SU-DHL-6 (cell line): ENCODE measurements at regions not wholly inside any gene's neighbourhood (a gene's known extent, or its start where the extent isn't known, plus 50 kb on each side); places are given as distances from the start of the nearest gene placed in this dataset.

Experiments
- H2AFZ ChIP-seq: fragments of 200-600 bp; sonication (generic); 2 replicates; pipeline ENCODE4 v1.6.1; 2014; ENCODE audit warnings: low read depth, mild to moderate bottlenecking, moderate library complexity, mixed read lengths, antibody characterized with exemption, low read length; ENCODE audit not compliant: severe bottlenecking
- H3F3A ChIP-seq: fragments of 200-600 bp; shearing (Covaris generic); 2 replicates; pipeline ENCODE4 v1.6.0; 2016; ENCODE audit warnings: antibody characterized with exemption, mild to moderate bottlenecking; ENCODE audit not compliant: insufficient read depth
- H3K27ac ChIP-seq: fragments of 200-600 bp; sonication (generic); 2 replicates; pipeline ENCODE4 v1.5.1; 2016; ENCODE audit warnings: low read depth, mild to moderate bottlenecking, low read length, moderate library complexity, mixed read lengths
- H3K27me3 ChIP-seq: fragments of 200-600 bp; sonication (generic), shearing (Covaris generic); 2 replicates; pipeline ENCODE4 v1.6.0; 2014; ENCODE audit warnings: mild to moderate bottlenecking, low read length
- H3K36me3 ChIP-seq: fragments of 200-600 bp; sonication (generic); 2 replicates; pipeline ENCODE4 v1.6.1; 2014; ENCODE audit warnings: mild to moderate bottlenecking, low read length, mixed read lengths
- H3K4me2 ChIP-seq: fragments of 300-600, 200-600 bp; shearing (Covaris generic), sonication (generic); 2 replicates; pipeline ENCODE4 v1.6.0; 2014; ENCODE audit warnings: low read length, low read depth, mild to moderate bottlenecking; ENCODE audit not compliant: poor library complexity, severe bottlenecking
- H3K4me3 ChIP-seq: fragments of 200-600 bp; sonication (generic); 2 replicates; pipeline ENCODE4 v1.5.1; 2014; ENCODE audit warnings: antibody characterized with exemption, low read length, mild to moderate bottlenecking, mixed read lengths; ENCODE audit not compliant: insufficient read depth, poor library complexity, severe bottlenecking
- H3K79me2 ChIP-seq: fragments of 200-600 bp; sonication (generic); 2 replicates; pipeline ENCODE4 v1.6.1; 2014; ENCODE audit warnings: mild to moderate bottlenecking, low read length, moderate library complexity; ENCODE audit not compliant: insufficient read depth
- H3K9ac ChIP-seq: fragments of 200-600 bp; sonication (generic); 2 replicates; pipeline ENCODE4 v1.7.0; 2014; ENCODE audit warnings: mild to moderate bottlenecking, low read length
- H3K9me2 ChIP-seq: fragments of 200-600 bp; sonication (generic); replicated peaks from 2 replicates; pipeline ENCODE4 v1.6.1; 2014; ENCODE audit warnings: low read length; ENCODE audit not compliant: insufficient read depth
- H3K9me3 ChIP-seq: fragments of 200-600 bp; sonication (generic); 2 replicates; pipeline ENCODE4 v1.6.1; 2014; ENCODE audit warnings: low read length, mixed read lengths; ENCODE audit not compliant: insufficient read depth
- H4K20me1 ChIP-seq: fragments of 200-600 bp; sonication (generic); 2 replicates; pipeline ENCODE4 v1.6.1; 2014; ENCODE audit warnings: low read depth, mild to moderate bottlenecking, antibody characterized with exemption, low read length, moderate library complexity, mixed read lengths
- EZH2phosphoT487 ChIP-seq: fragments of 200-600 bp; sonication (generic), shearing (Covaris generic); conservative IDR thresholded peaks from 2 replicates; pipeline ENCODE4 v1.6.1; 2018; ENCODE audit warnings: mild to moderate bottlenecking, antibody characterized with exemption, low read length, moderate library complexity, mixed read lengths
- TF ChIP-seq, protein P1 (sequence below): fragments of 200-600 bp; sonication (generic); IDR thresholded peaks from one replicate; pipeline ENCODE4 v1.5.1; 2017; ENCODE audit warnings: antibody characterized with exemption, mild to moderate bottlenecking, low read length, moderate library complexity; ENCODE audit not compliant: insufficient read depth, poor library complexity, severe bottlenecking

DNA sequence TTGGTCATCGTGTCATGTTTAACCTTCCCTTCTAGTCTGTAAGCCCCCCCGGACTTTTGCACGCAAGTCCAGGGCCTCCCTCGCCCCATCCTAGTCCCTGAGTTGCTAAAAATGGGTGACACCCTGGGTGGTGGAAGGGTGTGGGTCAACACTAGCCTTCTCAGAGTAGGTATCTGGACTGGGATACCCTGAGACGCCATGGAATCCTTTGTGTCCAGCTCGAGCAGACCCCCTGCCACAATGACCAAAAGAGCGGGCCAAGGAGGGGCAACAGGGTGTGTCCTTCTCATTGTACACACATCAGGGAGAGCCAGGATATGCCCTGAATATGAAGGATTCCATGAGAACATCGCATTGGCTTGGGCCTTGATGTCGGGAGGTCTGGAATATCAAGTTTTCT, 67.5 kb upstream of the ATP12A start:
- Histone ChIP-seq H4K20me1 (no peaks in the 10 kb centered on the region), H3K27ac (no peak overlapping the region), H3K9ac (no peak overlapping the region), H3K79me2 (no peaks in the 10 kb centered on the region), H3K4me2 (no peak overlapping the region), H3K4me3 (no peak overlapping the region), H3K36me3 (no peaks in the 10 kb centered on the region), H3F3A (no peaks in the 10 kb centered on the region), H3K9me2 (no peaks in the 10 kb centered on the region), H2AFZ (no peak overlapping the region), H3K9me3 (no peaks in the 10 kb centered on the region), H3K27me3 (no peaks in the 10 kb centered on the region)
- TF ChIP-seq, protein P1, sequence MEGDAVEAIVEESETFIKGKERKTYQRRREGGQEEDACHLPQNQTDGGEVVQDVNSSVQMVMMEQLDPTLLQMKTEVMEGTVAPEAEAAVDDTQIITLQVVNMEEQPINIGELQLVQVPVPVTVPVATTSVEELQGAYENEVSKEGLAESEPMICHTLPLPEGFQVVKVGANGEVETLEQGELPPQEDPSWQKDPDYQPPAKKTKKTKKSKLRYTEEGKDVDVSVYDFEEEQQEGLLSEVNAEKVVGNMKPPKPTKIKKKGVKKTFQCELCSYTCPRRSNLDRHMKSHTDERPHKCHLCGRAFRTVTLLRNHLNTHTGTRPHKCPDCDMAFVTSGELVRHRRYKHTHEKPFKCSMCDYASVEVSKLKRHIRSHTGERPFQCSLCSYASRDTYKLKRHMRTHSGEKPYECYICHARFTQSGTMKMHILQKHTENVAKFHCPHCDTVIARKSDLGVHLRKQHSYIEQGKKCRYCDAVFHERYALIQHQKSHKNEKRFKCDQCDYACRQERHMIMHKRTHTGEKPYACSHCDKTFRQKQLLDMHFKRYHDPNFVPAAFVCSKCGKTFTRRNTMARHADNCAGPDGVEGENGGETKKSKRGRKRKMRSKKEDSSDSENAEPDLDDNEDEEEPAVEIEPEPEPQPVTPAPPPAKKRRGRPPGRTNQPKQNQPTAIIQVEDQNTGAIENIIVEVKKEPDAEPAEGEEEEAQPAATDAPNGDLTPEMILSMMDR: no peak
- TF ChIP-seq EZH2phosphoT487: no peak

DNA sequence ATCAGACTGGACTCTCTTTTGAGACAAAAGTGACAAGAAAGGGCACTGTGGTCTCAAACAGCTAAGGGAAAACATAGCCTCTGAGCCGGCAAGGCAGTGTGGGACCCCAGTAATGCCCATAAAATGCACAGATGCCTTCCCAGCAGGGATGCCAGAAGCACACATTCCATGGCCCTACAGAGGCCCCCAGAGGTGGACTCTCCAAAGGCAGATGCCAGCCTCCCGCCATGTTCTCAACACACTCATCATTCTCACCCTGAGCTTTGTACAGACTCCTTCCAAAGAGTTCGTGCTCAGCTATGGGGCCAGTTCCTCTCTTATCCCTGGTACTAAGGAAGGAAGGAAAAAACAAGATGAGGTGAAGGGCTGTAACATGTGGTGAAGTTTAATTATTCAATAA, 67.1 kb upstream of the ATP12A start:
- no peaks in the 10 kb centered on the region for H3K36me3 ChIP-seq
- H2AFZ ChIP-seq: no peak overlapping the region
- no peaks in the 10 kb centered on the region for H3F3A ChIP-seq
- no peaks in the 10 kb centered on the region for H3K9me2 ChIP-seq
- H3K27ac ChIP-seq: no peak overlapping the region
- H3K4me2 ChIP-seq: no peak overlapping the region
- no peaks in the 10 kb centered on the region for H3K9me3 ChIP-seq
- H3K4me3 ChIP-seq: no peak overlapping the region
- no peak overlapping the region for H3K9ac ChIP-seq
- H4K20me1 ChIP-seq: no peaks in the 10 kb centered on the region
- no peak for TF ChIP-seq EZH2phosphoT487
- TF ChIP-seq, protein P1: no peak
- no peaks in the 10 kb centered on the region for H3K79me2 ChIP-seq
- H3K27me3 ChIP-seq: no peaks in the 10 kb centered on the region

DNA sequence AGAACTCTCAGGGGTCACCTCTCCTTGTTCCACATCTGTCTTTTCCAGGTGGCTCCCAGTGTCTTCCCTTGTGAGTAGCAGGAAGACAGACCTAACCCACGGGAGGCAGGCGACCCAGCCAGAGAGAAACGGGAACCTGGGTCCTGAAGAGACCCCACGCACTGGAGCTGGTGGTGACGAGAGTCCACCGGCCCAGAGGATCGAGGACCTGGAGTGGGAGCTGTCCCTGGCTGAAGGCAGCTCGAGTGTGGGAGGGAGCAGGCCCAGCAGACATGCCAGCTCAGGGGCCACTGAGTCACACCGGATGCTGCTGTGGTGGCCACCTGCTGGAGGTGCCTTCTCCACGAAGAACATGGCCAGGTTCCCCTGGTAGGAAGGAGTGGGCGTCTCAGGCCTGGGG, 66.5 kb upstream of the ATP12A start:
- H3K36me3 ChIP-seq: no peaks in the 10 kb centered on the region
- no peaks in the 10 kb centered on the region for H3K9me2 ChIP-seq
- TF ChIP-seq, protein P1: no peak
- no peak for TF ChIP-seq EZH2phosphoT487
- H2AFZ ChIP-seq: no peak overlapping the region
- no peaks in the 10 kb centered on the region for H4K20me1 ChIP-seq
- H3K4me3 ChIP-seq: no peak overlapping the region
- H3K9ac ChIP-seq: no peak overlapping the region
- H3K9me3 ChIP-seq: no peaks in the 10 kb centered on the region
- H3F3A ChIP-seq: no peaks in the 10 kb centered on the region
- H3K27ac ChIP-seq: no peak overlapping the region
- no peaks in the 10 kb centered on the region for H3K27me3 ChIP-seq
- H3K79me2 ChIP-seq: no peaks in the 10 kb centered on the region
- H3K4me2 ChIP-seq: no peak overlapping the region
